K562 (cell line): ENCODE measurements at regions not wholly inside any gene's neighbourhood (a gene's known extent, or its start where the extent isn't known, plus 50 kb on each side); places are given as distances from the start of the nearest gene placed in this dataset.

Source experiments
- ATAC-seq: fragments of 200-7000 bp; cut with Tn5 transposase; 3 replicates; pipeline ENCODE4 v1.9.1; 2020; ENCODE audit warnings: moderate library complexity
- BruUV-seq: library from RNA; stranded (reverse); fragments of 400-500 nt; replicated peaks from 2 replicates; lab custom pipeline; 2021; lab: Mats Ljungman, UMichigan
- CTCF ChIA-PET: fragments of 300-600 bp; formaldehyde crosslinking; extraction: SDS; loops from one replicate; lab custom pipeline; 2021; ENCODE audit warnings: low intra/inter-chr PET ratio; lab: Yijun Ruan, JAX
- POLR2A ChIA-PET: fragments of 300-600, 350-650 bp; sonication (Branson Sonifier 250); formaldehyde crosslinking; extraction: SDS; loops from one replicate; lab custom pipeline; 2021; ENCODE audit warnings: antibody characterized with exemption, inconsistent platforms; lab: Yijun Ruan, JAX
- DNase-seq, 4 experiments: peaks; one replicate each; pipeline versions ENCODE4 v3.0.0 to v3.0.0-alpha.2; 2011 to 2018; ENCODE audit warnings: low spot score in 3 of 4, mixed read lengths in 3 of 4; ENCODE audit errors: extremely low read depth in 1 of 4
- FAIRE-seq: peaks from 2 replicates; lab custom pipeline; 2011; peaks lifted over from hg19 to GRCh38; lab: Jason Lieb, UNC
- H2AFZ ChIP-seq: 2 replicates; pipeline ENCODE4 v1.6.0; 2011; ENCODE audit warnings: low read depth, low read length, control low read depth, inconsistent platforms
- H3K27ac ChIP-seq: fragments of 200-600 bp; 3 replicates; pipeline ENCODE4 v1.8.0; 2011; ENCODE audit warnings: low read depth, mild to moderate bottlenecking, control low read depth, inconsistent platforms, low read length, moderate library complexity, mixed read lengths; ENCODE audit errors: extremely low read depth
- H3K27me3 ChIP-seq, 2 experiments: fragments of 300-600 bp in 1 of 2; 2 replicates in 1 of 2; 3 replicates in 1 of 2; pipeline versions ENCODE4 v1.6.0 to v1.8.0; 2011; ENCODE audit warnings: inconsistent platforms in 2 of 2, low read length in 2 of 2, mild to moderate bottlenecking in 1 of 2, mixed read lengths in 1 of 2, moderate library complexity in 1 of 2; ENCODE audit not compliant: control insufficient read depth in 2 of 2, insufficient read depth in 2 of 2
- H3K36me3 ChIP-seq: fragments of 300-600 bp; 3 replicates; pipeline ENCODE4 v1.8.0; 2011; ENCODE audit warnings: mild to moderate bottlenecking, low read length, inconsistent platforms; ENCODE audit not compliant: control insufficient read depth, insufficient read depth
- H3K4me1 ChIP-seq, 2 experiments: fragments of 200-600 bp in 1 of 2; replicated peaks in 1 of 2; 2 replicates in 1 of 2; 3 replicates in 1 of 2; pipeline versions ENCODE4 v1.5.1 to v1.8.0; 2011; ENCODE audit warnings: inconsistent platforms in 2 of 2, low read length in 2 of 2, mild to moderate bottlenecking in 1 of 2, mixed read lengths in 1 of 2, moderate library complexity in 1 of 2; ENCODE audit not compliant: control insufficient read depth in 2 of 2, insufficient read depth in 2 of 2
- H3K4me2 ChIP-seq: 2 replicates; pipeline ENCODE4 v1.6.1; 2011; ENCODE audit warnings: low read length, control low read depth, inconsistent platforms, mixed read lengths; ENCODE audit not compliant: insufficient read depth
- H3K4me3 ChIP-seq: fragments of 200-600 bp; sonication (generic), shearing (Covaris generic); 2 replicates; pipeline ENCODE4 v1.5.1; 2016; ENCODE audit warnings: control low read depth, inconsistent platforms
- H3K79me2 ChIP-seq: fragments of 200-600 bp; 3 replicates; pipeline ENCODE4 v1.8.0; 2011; ENCODE audit warnings: low read length, inconsistent platforms; ENCODE audit not compliant: control insufficient read depth, insufficient read depth
- H3K9ac ChIP-seq, 2 experiments: 2 replicates each; pipeline versions ENCODE4 v1.6.0 to v1.6.1; 2011; ENCODE audit warnings: low read depth in 2 of 2, low read length in 2 of 2, control low read depth in 1 of 2, inconsistent platforms in 1 of 2, mild to moderate bottlenecking in 1 of 2, mixed read lengths in 1 of 2; ENCODE audit not compliant: insufficient read depth in 1 of 2
- H3K9me1 ChIP-seq: one replicate; pipeline ENCODE4 v1.6.0; 2011; ENCODE audit warnings: inconsistent platforms, mild to moderate bottlenecking, low read length, moderate library complexity; ENCODE audit not compliant: control insufficient read depth, insufficient read depth
- H3K9me3 ChIP-seq: replicated peaks from 2 replicates; pipeline ENCODE4 v1.5.1; 2011; ENCODE audit warnings: low read depth, low read length, inconsistent platforms; ENCODE audit not compliant: control insufficient read depth, insufficient read depth
- H4K20me1 ChIP-seq: replicated peaks from 2 replicates; pipeline ENCODE4 v1.6.1; 2011; ENCODE audit warnings: low read length, inconsistent platforms, mixed read lengths; ENCODE audit not compliant: control insufficient read depth, insufficient read depth
- ARID1B ChIP-seq: fragments of 450-650 bp; IDR thresholded peaks from 2 replicates; pipeline ENCODE4 v1.6.1; 2016; ENCODE audit warnings: antibody characterized with exemption, mild to moderate bottlenecking, inconsistent platforms
- CBX5 ChIP-seq: IDR thresholded peaks from 2 replicates; pipeline ENCODE4 v1.6.1; 2014; ENCODE audit warnings: low read depth, borderline replicate concordance
- CREBBP ChIP-seq: IDR thresholded peaks from one replicate; pipeline ENCODE4 v1.6.1; 2012; ENCODE audit warnings: low read depth, mild to moderate bottlenecking, control low read depth, inconsistent platforms, low read length
- EP300 ChIP-seq: IDR thresholded peaks from 2 replicates; pipeline ENCODE4 v1.6.1; 2012; ENCODE audit warnings: low read length, improper control_type of control experiment
- ESRRA ChIP-seq: fragments of 450-650 bp; IDR thresholded peaks from 2 replicates; pipeline ENCODE4 v1.6.1; 2014; ENCODE audit warnings: low read depth, mild to moderate bottlenecking, moderate library complexity, borderline replicate concordance
- FOXP4 ChIP-seq: sonication (generic); formaldehyde crosslinking; IDR thresholded peaks from 2 replicates; pipeline ENCODE4 v1.8.0; 2022; ENCODE audit warnings: mild to moderate bottlenecking, missing genetic modification reagents, borderline replicate concordance
- GTF2F1 ChIP-seq: IDR thresholded peaks from 2 replicates; pipeline ENCODE4 v1.6.1; 2011; ENCODE audit warnings: low read depth, low read length, improper control_type of control experiment
- KDM5B ChIP-seq: fragments of 200-600 bp; sonication (generic); IDR thresholded peaks from 2 replicates; pipeline ENCODE4 v1.6.1; 2012; ENCODE audit warnings: low read depth, mild to moderate bottlenecking, moderate library complexity, low read length, control low read depth, inconsistent platforms; ENCODE audit not compliant: insufficient replicate concordance
- L3MBTL2 ChIP-seq: fragments of 450-650 bp; IDR thresholded peaks from 2 replicates; pipeline ENCODE4 v1.6.1; 2016; ENCODE audit warnings: mild to moderate bottlenecking, moderate library complexity
- SMAD1 ChIP-seq: fragments of 150-350 bp; IDR thresholded peaks from 2 replicates; pipeline ENCODE4 v1.6.1; 2014; ENCODE audit warnings: low read length, low read depth; ENCODE audit not compliant: partially characterized antibody
- SMAD3 ChIP-seq: fragments of 450-650 bp; formaldehyde crosslinking; conservative IDR thresholded peaks from 2 replicates; pipeline ENCODE4 v1.4.0; 2020; ENCODE audit warnings: mild to moderate bottlenecking
- YBX1 ChIP-seq: fragments of 450-650 bp; IDR thresholded peaks from 2 replicates; pipeline ENCODE4 v1.7.1; 2016; ENCODE audit warnings: mild to moderate bottlenecking
- ZNF175 ChIP-seq: fragments of 200-800 bp; sonication (Bioruptor generic); IDR thresholded peaks from 2 replicates; pipeline ENCODE4 v1.6.1; 2016; ENCODE audit warnings: low read depth, mild to moderate bottlenecking, missing genetic modification characterization, missing compliant biosample characterization
- ZNF785 ChIP-seq: fragments of 250-450 bp; sonication (Bioruptor Pico); IDR thresholded peaks from 2 replicates; pipeline ENCODE4 v1.4.0; 2020; ENCODE audit warnings: mild to moderate bottlenecking
- WGBS: fragments of 100-300 bp; shearing (Covaris generic); methylation state at CpG from one replicate; pipeline ENCODE4 v1.1.6; 2016; ENCODE audit warnings: low coverage, mixed read lengths; ENCODE audit not compliant: insufficient coverage; ENCODE audit errors: missing lambda C conversion rate; 5-methylcytosine and 5-hydroxymethylcytosine counted together
- in situ Hi-C: fragments of 300-500 bp; cut with MboI; formaldehyde crosslinking; loops from 4 replicates; pipeline ENCODE4 v1.15.0; 2018; ENCODE audit warnings: inconsistent platforms, mixed read lengths
- intact Hi-C: fragments of 100-400 bp; cut with micrococcal nuclease; formaldehyde crosslinking; loops from 2 replicates; pipeline ENCODE4 v1.14.2; 2022
- TF ChIP-seq, protein P1 (sequence below): sonication (generic); IDR thresholded peaks from 2 replicates; pipeline ENCODE4 v1.6.1; 2016

DNA sequence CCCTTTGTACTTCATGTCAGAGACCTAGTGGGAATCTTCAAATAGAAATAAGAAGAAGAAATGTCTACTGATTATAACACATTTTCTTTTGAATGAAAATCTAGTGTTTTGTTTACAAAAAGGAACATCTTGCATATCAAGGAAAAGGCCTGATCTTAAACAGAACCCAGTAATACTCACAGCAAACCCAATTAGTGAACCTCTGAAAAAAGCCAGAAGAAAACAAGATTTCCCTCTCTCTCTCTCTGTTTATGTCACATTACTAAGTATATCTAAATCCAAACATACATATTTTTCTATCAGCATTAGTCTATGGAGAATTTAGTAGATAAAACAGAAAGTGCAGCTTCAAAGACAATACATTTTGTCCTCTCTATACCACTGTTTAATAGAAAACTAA, 457.9 kb downstream of the NR2F1-AS1 start (continued):
- no peak for TF ChIP-seq CREBBP
- TF ChIP-seq YBX1 = no peak
- TF ChIP-seq ZNF785 (CRISPR knock-in tag) = no peak
- TF ChIP-seq ESRRA = no peak
- no peak for TF ChIP-seq SMAD1
- no peak for TF ChIP-seq SMAD3 (CRISPR knock-in tag)

DNA sequence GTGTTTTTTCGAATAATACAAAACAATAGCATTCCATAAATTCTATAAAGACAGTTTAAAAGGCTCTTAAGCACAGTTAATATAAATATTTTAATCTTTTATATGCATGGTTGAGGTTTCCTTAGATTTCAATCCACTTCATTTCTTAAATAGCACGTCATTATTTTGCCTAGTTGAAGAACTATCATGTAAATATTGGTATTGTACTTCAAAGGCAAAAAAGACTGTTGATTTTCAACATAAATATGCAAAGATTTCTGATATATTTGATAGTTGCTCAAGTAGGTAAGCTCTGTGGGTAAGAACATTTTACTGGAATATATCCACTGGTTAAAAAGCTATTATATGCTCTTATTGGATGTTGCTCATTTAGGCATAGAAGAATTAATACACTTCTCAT, 458.6 kb downstream of the NR2F1-AS1 start:
- Histone ChIP-seq H3K4me2 (no peak overlapping the region), H3K79me2 (no peaks in the 10 kb centered on the region), H3K9me1 (no peaks in the 10 kb centered on the region), H4K20me1 (no peaks in the 10 kb centered on the region), H3K4me1 (no peaks in the 10 kb centered on the region), H3K36me3 (no peaks in the 10 kb centered on the region), H3K4me3 (no peak overlapping the region), H2AFZ (no peak overlapping the region), H3K27ac (no peak overlapping the region), H3K9me3 (no peaks in the 10 kb centered on the region), H3K9ac (no peak overlapping the region), H3K27me3 (no peaks in the 10 kb centered on the region)
- BruUV-seq = no TSS peak
- in situ Hi-C loops (no loop called here), intact Hi-C loops (no loop called here)
- DNase-seq (no peak), ATAC-seq (no peak), FAIRE-seq (no peak)
- ChIA-PET CTCF (no interaction called here), POLR2A (no interaction called here)
- TF ChIP-seq, protein P1, sequence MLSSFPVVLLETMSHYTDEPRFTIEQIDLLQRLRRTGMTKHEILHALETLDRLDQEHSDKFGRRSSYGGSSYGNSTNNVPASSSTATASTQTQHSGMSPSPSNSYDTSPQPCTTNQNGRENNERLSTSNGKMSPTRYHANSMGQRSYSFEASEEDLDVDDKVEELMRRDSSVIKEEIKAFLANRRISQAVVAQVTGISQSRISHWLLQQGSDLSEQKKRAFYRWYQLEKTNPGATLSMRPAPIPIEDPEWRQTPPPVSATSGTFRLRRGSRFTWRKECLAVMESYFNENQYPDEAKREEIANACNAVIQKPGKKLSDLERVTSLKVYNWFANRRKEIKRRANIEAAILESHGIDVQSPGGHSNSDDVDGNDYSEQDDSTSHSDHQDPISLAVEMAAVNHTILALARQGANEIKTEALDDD = no peak
- TF ChIP-seq KDM5B (no peak), GTF2F1 (no peak), ARID1B (no peak), ZNF175 (CRISPR knock-in tag) (no peak), L3MBTL2 (no peak), FOXP4 (no peak), EP300 (no peak), CBX5 (no peak)
- 0% methylated on average over 2 of the region's 2 CpGs for WGBS
